AG04449 (cell line): ENCODE measurements at regions not wholly inside any gene's neighbourhood (a gene's known extent, or its start where the extent isn't known, plus 50 kb on each side); places are given as distances from the start of the nearest gene placed in this dataset.

Experiments used
- CTCF ChIA-PET: fragments of 350-600 bp; formaldehyde crosslinking; extraction: SDS; loops from one replicate; lab custom pipeline; 2021; ENCODE audit warnings: antibody characterized with exemption; lab: Yijun Ruan, JAX
- POLR2A ChIA-PET: fragments of 400-600, 350-600 bp; formaldehyde crosslinking; extraction: SDS; loops from one replicate; lab custom pipeline; 2020; ENCODE audit warnings: antibody characterized with exemption, inconsistent platforms; lab: Yijun Ruan, JAX
- DNase-seq: peaks from one replicate; pipeline ENCODE4 v3.0.0-alpha.2; 2010; ENCODE audit warnings: low read depth, low spot score
- H3K4me3 ChIP-seq: 2 replicates; pipeline ENCODE4 v1.5.1; 2011; ENCODE audit warnings: low read depth, mild to moderate bottlenecking, control low read depth, low read length
- CTCF ChIP-seq: IDR thresholded peaks from one replicate; pipeline ENCODE4 v1.5.1; 2011; ENCODE audit warnings: mild to moderate bottlenecking, moderate library complexity, low read length, control low read depth, inconsistent platforms; ENCODE audit not compliant: insufficient read depth; ENCODE audit errors: missing control alignments

- DNase-seq: no peak
- no peak for TF ChIP-seq CTCF
- ChIA-PET POLR2A (no interaction called here), CTCF (no interaction called here)
- H3K4me3 ChIP-seq: no peak overlapping the region
These were observed 347.9 kb downstream of the WDR11 start for GRCh38 chr10:121199081-121199480.

- ChIA-PET CTCF (no interaction called here), POLR2A (no interaction called here)
- TF ChIP-seq CTCF: no peak
- DNase-seq: no peak
- H3K4me3 ChIP-seq: no peak overlapping the region
These were observed 354.5 kb downstream of the WDR11 start for GRCh38 chr10:121205625-121206024.

- CTCF ChIA-PET: no interaction called here
- no peak for TF ChIP-seq CTCF
- POLR2A ChIA-PET: no interaction called here
- no peak overlapping the region for H3K4me3 ChIP-seq
- no peak for DNase-seq
These were observed 360.3 kb downstream of the WDR11 start for GRCh38 chr10:121211446-121211845.

GRCh38 chr10:121213437-121213836, 362.3 kb downstream of the WDR11 start:
- no peak for TF ChIP-seq CTCF

GRCh38 chr10:121216295-121216694, 365.1 kb downstream of the WDR11 start:
- no peak for TF ChIP-seq CTCF
- CTCF ChIA-PET: no interaction called here
- H3K4me3 ChIP-seq: no peak overlapping the region
- no peak for DNase-seq
- POLR2A ChIA-PET: no interaction called here

More at GRCh38 chr10:121213437-121213836, 362.3 kb downstream of the WDR11 start:
- CTCF ChIA-PET: no interaction called here
- H3K4me3 ChIP-seq: no peak overlapping the region
- no peak for DNase-seq
- POLR2A ChIA-PET: no interaction called here

- no peak for TF ChIP-seq CTCF
- CTCF ChIA-PET: no interaction called here
- POLR2A ChIA-PET: no interaction called here
- DNase-seq: no peak
- no peak overlapping the region for H3K4me3 ChIP-seq
These were observed 365.6 kb downstream of the WDR11 start for GRCh38 chr10:121216721-121217181.
